Activated CD8-positive, alpha-beta T cell treated with anti-CD3 and anti-CD28 coated beads, Interleukin-2, amount 10 ng/mL, durations not matched to agents 7 days and 5 days (primary cell): ENCODE measurements at regions not wholly inside any gene's neighbourhood (a gene's known extent, or its start where the extent isn't known, plus 50 kb on each side); places are given as distances from the start of the nearest gene placed in this dataset.

Experiments
- ATAC-seq: fragments of 150-1000 bp; cut with Tn5 transposase; one replicate; pipeline ENCODE4 v1.10.0; 2021; ENCODE audit warnings: moderate library complexity
- CTCF ChIA-PET: fragments of 350-600 bp; sonication (Branson Sonifier 250); formaldehyde crosslinking; loops from one replicate; lab custom pipeline; 2021; ENCODE audit warnings: antibody characterized with exemption; lab: Charles Lee
- POLR2A ChIA-PET: fragments of 350-600 bp; sonication (Branson Sonifier 250); formaldehyde crosslinking; loops from one replicate; lab custom pipeline; 2021; ENCODE audit warnings: antibody characterized with exemption; lab: Charles Lee
- DNase-seq: peaks from one replicate; pipeline ENCODE4 v3.0.0-alpha.2; 2020
- H3K27ac Mint-ChIP-seq: one replicate; pipeline ENCODE4 v1.8.0; 2021; ENCODE audit warnings: mild to moderate bottlenecking, mixed read lengths
- H3K27me3 Mint-ChIP-seq: one replicate; pipeline ENCODE4 v1.8.0; 2021; ENCODE audit warnings: low read depth, mixed read lengths
- H3K36me3 Mint-ChIP-seq: one replicate; pipeline ENCODE4 v1.8.0; 2021; ENCODE audit warnings: low read depth, mixed read lengths
- H3K4me1 Mint-ChIP-seq: one replicate; pipeline ENCODE4 v1.8.0; 2021; ENCODE audit warnings: low read depth, mixed read lengths
- H3K4me3 Mint-ChIP-seq: one replicate; pipeline ENCODE4 v1.8.0; 2021; ENCODE audit warnings: mild to moderate bottlenecking, mixed read lengths
- H3K9me3 Mint-ChIP-seq: one replicate; pipeline ENCODE4 v1.8.0; 2022; ENCODE audit warnings: mixed read lengths; ENCODE audit not compliant: insufficient read depth

GRCh38 chr12:97380440-97380839 lies 82.2 kb upstream of the RMST start:
- ATAC-seq (no peak), DNase-seq (no peak)
- Mint-ChIP-seq H3K4me3 (no peak overlapping the region), H3K27ac (no peak overlapping the region), H3K27me3 (no peaks in the 10 kb centered on the region), H3K4me1 (no peaks in the 10 kb centered on the region), H3K36me3 (no peaks in the 10 kb centered on the region), H3K9me3 (no peaks in the 10 kb centered on the region)
- CTCF ChIA-PET = interaction anchor here (0.9 kb wide), 1 partner anchor 21 kb away, joined by 3 read pairs; no protein-coding TSS in a partner anchor
- POLR2A ChIA-PET = no interaction called here

- ATAC-seq (no peak), DNase-seq (no peak)
- Mint-ChIP-seq H3K9me3 (no peaks in the 10 kb centered on the region), H3K4me1 (no peaks in the 10 kb centered on the region), H3K36me3 (no peaks in the 10 kb centered on the region), H3K27me3 (no peaks in the 10 kb centered on the region), H3K4me3 (no peak overlapping the region), H3K27ac (no peak overlapping the region)
- POLR2A ChIA-PET = no interaction called here
- CTCF ChIA-PET = no interaction called here
Measured at GRCh38 chr12:97385121-97385520, 77.5 kb upstream of the RMST start.

GRCh38 chr12:97386133-97386581 lies 76.4 kb upstream of the RMST start:
- ATAC-seq = no peak
- CTCF ChIA-PET = no interaction called here
- no peaks in the 10 kb centered on the region for H3K9me3 Mint-ChIP-seq
- no peaks in the 10 kb centered on the region for H3K27me3 Mint-ChIP-seq
- no peak overlapping the region for H3K27ac Mint-ChIP-seq
- H3K36me3 Mint-ChIP-seq = no peaks in the 10 kb centered on the region
- DNase-seq = no peak
- H3K4me1 Mint-ChIP-seq = no peaks in the 10 kb centered on the region
- POLR2A ChIA-PET = no interaction called here
- no peak overlapping the region for H3K4me3 Mint-ChIP-seq

- CTCF ChIA-PET = no interaction called here
- H3K4me1 Mint-ChIP-seq = no peaks in the 10 kb centered on the region
- POLR2A ChIA-PET = no interaction called here
- H3K36me3 Mint-ChIP-seq = no peaks in the 10 kb centered on the region
- DNase-seq (no peak), ATAC-seq (no peak)
- no peaks in the 10 kb centered on the region for H3K9me3 Mint-ChIP-seq
- H3K4me3 Mint-ChIP-seq = no peak overlapping the region
- H3K27me3 Mint-ChIP-seq = no peaks in the 10 kb centered on the region
- no peak overlapping the region for H3K27ac Mint-ChIP-seq
Measured at GRCh38 chr12:97387844-97388243, 74.8 kb upstream of the RMST start.

- no peaks in the 10 kb centered on the region for H3K27me3 Mint-ChIP-seq
- no peaks in the 10 kb centered on the region for H3K36me3 Mint-ChIP-seq
- no peak for ATAC-seq
- no peak for DNase-seq
- H3K4me1 Mint-ChIP-seq = no peaks in the 10 kb centered on the region
- H3K4me3 Mint-ChIP-seq = no peak overlapping the region
- no peak overlapping the region for H3K27ac Mint-ChIP-seq
- no peaks in the 10 kb centered on the region for H3K9me3 Mint-ChIP-seq
- ChIA-PET CTCF (no interaction called here), POLR2A (no interaction called here)
Measured at GRCh38 chr12:97394657-97395056, 67.9 kb upstream of the RMST start.

GRCh38 chr12:97397008-97397407 lies 65.6 kb upstream of the RMST start:
- H3K4me1 Mint-ChIP-seq = no peaks in the 10 kb centered on the region
- H3K27me3 Mint-ChIP-seq = no peaks in the 10 kb centered on the region
- H3K4me3 Mint-ChIP-seq = no peak overlapping the region
- no peak for DNase-seq
- no peak for ATAC-seq
- CTCF ChIA-PET = no interaction called here
- POLR2A ChIA-PET = no interaction called here
- H3K9me3 Mint-ChIP-seq = no peaks in the 10 kb centered on the region
- no peaks in the 10 kb centered on the region for H3K36me3 Mint-ChIP-seq
- no peak overlapping the region for H3K27ac Mint-ChIP-seq

- no peaks in the 10 kb centered on the region for H3K4me1 Mint-ChIP-seq
- no peak for DNase-seq
- no peak overlapping the region for H3K4me3 Mint-ChIP-seq
- CTCF ChIA-PET = no interaction called here
- no peaks in the 10 kb centered on the region for H3K27me3 Mint-ChIP-seq
- no peaks in the 10 kb centered on the region for H3K36me3 Mint-ChIP-seq
- H3K27ac Mint-ChIP-seq = no peak overlapping the region
- H3K9me3 Mint-ChIP-seq = no peaks in the 10 kb centered on the region
- no peak for ATAC-seq
- POLR2A ChIA-PET = no interaction called here
Measured at GRCh38 chr12:97398704-97399103, 63.9 kb upstream of the RMST start.

GRCh38 chr12:97404093-97404492 lies 58.5 kb upstream of the RMST start:
- ATAC-seq (no peak), DNase-seq (no peak)
- ChIA-PET POLR2A (no interaction called here), CTCF (no interaction called here)
- no peaks in the 10 kb centered on the region for H3K9me3 Mint-ChIP-seq
- no peak overlapping the region for H3K27ac Mint-ChIP-seq
- H3K36me3 Mint-ChIP-seq = no peaks in the 10 kb centered on the region
- H3K4me3 Mint-ChIP-seq = no peak overlapping the region
- no peaks in the 10 kb centered on the region for H3K4me1 Mint-ChIP-seq
- H3K27me3 Mint-ChIP-seq = no peaks in the 10 kb centered on the region

- Mint-ChIP-seq H3K27ac (no peak overlapping the region), H3K9me3 (no peaks in the 10 kb centered on the region), H3K4me1 (no peaks in the 10 kb centered on the region), H3K36me3 (no peaks in the 10 kb centered on the region), H3K27me3 (no peaks in the 10 kb centered on the region), H3K4me3 (no peak overlapping the region)
- ATAC-seq (no peak), DNase-seq (no peak)
- ChIA-PET POLR2A (no interaction called here), CTCF (no interaction called here)
Measured at GRCh38 chr12:97404543-97404942, 58.1 kb upstream of the RMST start.

GRCh38 chr12:97408363-97408762 lies 54.2 kb upstream of the RMST start:
- Mint-ChIP-seq H3K36me3 (no peaks in the 10 kb centered on the region), H3K27me3 (no peaks in the 10 kb centered on the region), H3K4me3 (no peak overlapping the region), H3K9me3 (no peaks in the 10 kb centered on the region), H3K27ac (no peak overlapping the region), H3K4me1 (no peaks in the 10 kb centered on the region)
- no peak for ATAC-seq
- DNase-seq = no peak
- ChIA-PET POLR2A (no interaction called here), CTCF (no interaction called here)

GRCh38 chr12:97411341-97411740 lies 51.3 kb upstream of the RMST start:
- ATAC-seq (no peak), DNase-seq (no peak)
- POLR2A ChIA-PET = no interaction called here
- Mint-ChIP-seq H3K36me3 (no peaks in the 10 kb centered on the region), H3K4me1 (no peaks in the 10 kb centered on the region), H3K27me3 (no peaks in the 10 kb centered on the region), H3K9me3 (no peaks in the 10 kb centered on the region), H3K27ac (no peak overlapping the region), H3K4me3 (no peak overlapping the region)
- CTCF ChIA-PET = interaction anchor here (1.0 kb wide), 1 partner anchor 11 kb away, joined by 3 read pairs; no protein-coding TSS in a partner anchor
